Spinal cord (tissue), 9 donors: ENCODE measurements at regions not wholly inside any gene's neighbourhood (a gene's known extent, or its start where the extent isn't known, plus 50 kb on each side); places are given as distances from the start of the nearest gene placed in this dataset.

Experiments used
- DNase-seq, 6 donors: peaks; one replicate each; pipeline versions ENCODE4 v3.0.0 to v3.0.0-alpha.2; 2013 to 2015; ENCODE audit warnings: low spot score in 6 of 6, low read depth in 4 of 6
- H3K27ac ChIP-seq: one replicate; pipeline ENCODE4 v1.5.1; 2013; ENCODE audit warnings: low read depth, low read length, control low read depth
- H3K27me3 ChIP-seq: one replicate; pipeline ENCODE4 v1.6.1; 2013; ENCODE audit warnings: low read length; ENCODE audit not compliant: control insufficient read depth, insufficient read depth
- H3K36me3 ChIP-seq: one replicate; pipeline ENCODE4 v1.6.1; 2013; ENCODE audit warnings: low read length; ENCODE audit not compliant: control insufficient read depth, insufficient read depth
- H3K4me1 ChIP-seq: one replicate; pipeline ENCODE4 v1.6.1; 2013; ENCODE audit warnings: low read length; ENCODE audit not compliant: control insufficient read depth, insufficient read depth
- H3K4me3 ChIP-seq: one replicate; pipeline ENCODE4 v1.5.1; 2013; ENCODE audit warnings: low read depth, low read length, control low read depth
- H3K9me3 ChIP-seq: one replicate; pipeline ENCODE4 v1.6.1; 2013; ENCODE audit warnings: low read length; ENCODE audit not compliant: control insufficient read depth, insufficient read depth
- WGBS: methylation state at CpG from one replicate; pipeline ENCODE4 v1.1.5; 2013; ENCODE audit warnings: missing lambda C conversion rate; ENCODE audit not compliant: insufficient coverage; 5-methylcytosine and 5-hydroxymethylcytosine counted together
- donor health status: healthy.

- Histone ChIP-seq H3K27me3 (no peaks in the 10 kb centered on the region), H3K36me3 (no peaks in the 10 kb centered on the region), H3K4me3 (no peak overlapping the region), H3K27ac (no peak overlapping the region), H3K4me1 (peaks cover 12% of the 10 kb centered on the region), H3K9me3 (no peaks in the 10 kb centered on the region)
- 89% methylated on average over 5 of the region's 5 CpGs for WGBS
- DNase-seq, result no peak
Measured at GRCh38 chr6:44734886-44735629, 347.6 kb downstream of the CDC5L start.

- no peaks in the 10 kb centered on the region for H3K36me3 ChIP-seq
- H3K4me3 ChIP-seq, result no peak overlapping the region
- 87% methylated on average over 6 of the region's 6 CpGs for WGBS
Measured at GRCh38 chr6:44735630-44735963, 348.1 kb downstream of the CDC5L start.

GRCh38 chr6:44737341-44737740 lies 349.8 kb downstream of the CDC5L start:
- Histone ChIP-seq H3K27me3 (no peaks in the 10 kb centered on the region), H3K36me3 (no peaks in the 10 kb centered on the region), H3K4me3 (no peak overlapping the region), H3K4me1 (peaks cover 12% of the 10 kb centered on the region), H3K27ac (no peak overlapping the region), H3K9me3 (no peaks in the 10 kb centered on the region)
- no peak for DNase-seq
- 92% methylated on average over 4 of the region's 9 CpGs for WGBS

More at GRCh38 chr6:44735630-44735963, 348.1 kb downstream of the CDC5L start:
- Histone ChIP-seq H3K27ac (no peak overlapping the region), H3K9me3 (no peaks in the 10 kb centered on the region), H3K4me1 (peaks cover 12% of the 10 kb centered on the region), H3K27me3 (no peaks in the 10 kb centered on the region)
- DNase-seq, result no peak

- Histone ChIP-seq H3K9me3 (no peaks in the 10 kb centered on the region), H3K36me3 (no peaks in the 10 kb centered on the region), H3K4me1 (peaks cover 12% of the 10 kb centered on the region), H3K27me3 (no peaks in the 10 kb centered on the region), H3K27ac (no peak overlapping the region), H3K4me3 (no peak overlapping the region)
- 83% methylated on average over 3 of the region's 6 CpGs for whole genome bisulfite sequencing
- DNase-seq, result no peak
Measured at GRCh38 chr6:44737829-44738528, 350.5 kb downstream of the CDC5L start.

GRCh38 chr6:44738601-44739146 lies 351.2 kb downstream of the CDC5L start:
- no peaks in the 10 kb centered on the region for H3K36me3 ChIP-seq
- no peak overlapping the region for H3K27ac ChIP-seq
- 67% methylated on average over 3 of the region's 8 CpGs for WGBS
- DNase-seq, result peak in 2 of 6 donors; percentile 38 to 53
- peaks cover 12% of the 10 kb centered on the region for H3K4me1 ChIP-seq
- H3K9me3 ChIP-seq, result no peaks in the 10 kb centered on the region
- no peaks in the 10 kb centered on the region for H3K27me3 ChIP-seq
- H3K4me3 ChIP-seq, result no peak overlapping the region

GRCh38 chr6:44739181-44739580 lies 351.7 kb downstream of the CDC5L start:
- Histone ChIP-seq H3K9me3 (no peaks in the 10 kb centered on the region), H3K4me3 (no peak overlapping the region), H3K27me3 (no peaks in the 10 kb centered on the region), H3K36me3 (no peaks in the 10 kb centered on the region), H3K4me1 (peaks cover 12% of the 10 kb centered on the region), H3K27ac (no peak overlapping the region)
- WGBS, result 64% methylated on average over 15 of the region's 16 CpGs
- peak in 1 of 6 donors; percentile 62 for DNase-seq

- 92% methylated on average over 5 of the region's 8 CpGs for WGBS
- Histone ChIP-seq H3K9me3 (no peaks in the 10 kb centered on the region), H3K27me3 (no peaks in the 10 kb centered on the region), H3K4me1 (peaks cover 12% of the 10 kb centered on the region), H3K4me3 (no peak overlapping the region), H3K36me3 (no peaks in the 10 kb centered on the region), H3K27ac (no peak overlapping the region)
- DNase-seq, result no peak
Measured at GRCh38 chr6:44740566-44741120, 353.1 kb downstream of the CDC5L start.

GRCh38 chr6:44742201-44742600 lies 354.7 kb downstream of the CDC5L start:
- 95% methylated on average over 2 of the region's 2 CpGs for WGBS

GRCh38 chr6:44742828-44743372 lies 355.4 kb downstream of the CDC5L start:
- no peaks in the 10 kb centered on the region for H3K27me3 ChIP-seq
- H3K36me3 ChIP-seq, result no peaks in the 10 kb centered on the region
- peaks cover 12% of the 10 kb centered on the region for H3K4me1 ChIP-seq
- WGBS, result 80% methylated on average over 2 of the region's 2 CpGs
- H3K9me3 ChIP-seq, result peaks cover 2% of the 10 kb centered on the region
- no peak overlapping the region for H3K4me3 ChIP-seq
- no peak overlapping the region for H3K27ac ChIP-seq
- no peak for DNase-seq

More at GRCh38 chr6:44742201-44742600, 354.7 kb downstream of the CDC5L start:
- Histone ChIP-seq H3K27ac (no peak overlapping the region), H3K4me1 (peaks cover 12% of the 10 kb centered on the region), H3K27me3 (no peaks in the 10 kb centered on the region), H3K36me3 (no peaks in the 10 kb centered on the region), H3K9me3 (peaks cover 2% of the 10 kb centered on the region), H3K4me3 (no peak overlapping the region)
- DNase-seq, result no peak
